ENCODE measurements at regions not wholly inside any gene's neighbourhood (a gene's known extent, or its start where the extent isn't known, plus 50 kb on each side); places are given as distances from the start of the nearest gene placed in this dataset.

DNA sequence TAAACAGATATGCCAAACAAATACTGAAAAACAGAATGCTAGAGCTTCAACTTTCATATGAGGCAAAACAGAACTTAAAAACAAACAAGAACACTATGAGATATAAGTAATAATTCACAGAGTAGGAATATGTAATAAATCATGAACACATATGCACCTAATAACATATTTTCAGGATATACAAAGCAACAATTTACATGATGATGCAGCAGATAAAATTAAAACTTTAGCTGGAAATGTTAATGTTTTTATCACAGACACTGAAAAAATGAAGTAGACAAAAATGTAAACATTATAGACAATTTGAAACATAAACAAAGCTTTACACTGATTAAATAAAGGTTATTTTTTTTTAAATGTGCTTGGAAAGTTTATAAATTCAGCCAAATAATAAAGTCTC, 443.1 kb upstream of the NFIA start:
- no peak for DNase-seq (ENCODE audit: low read depth in 2 of 2)

DNA sequence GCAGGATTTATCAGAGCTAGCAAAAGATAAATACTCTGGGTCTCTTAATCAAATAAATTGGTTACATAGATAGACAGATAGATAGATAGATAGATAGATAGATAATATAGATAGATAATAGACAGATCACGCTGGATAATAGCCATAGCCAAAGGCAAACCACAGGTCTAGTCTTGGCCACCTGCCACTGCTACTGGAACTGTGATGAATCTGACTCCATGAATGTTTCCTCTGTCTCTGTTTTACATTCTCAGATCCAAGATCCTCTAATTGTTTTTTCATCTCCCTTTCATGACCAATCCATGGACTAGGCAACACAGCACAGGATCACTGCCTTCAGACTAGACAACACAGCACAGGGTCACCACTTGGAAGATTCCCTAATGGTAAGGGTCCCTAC, 444.7 kb upstream of the NFIA start:
- Histone ChIP-seq H3K79me2 (ENCODE audit: control insufficient read depth, insufficient read depth, low read length) (no peaks in the 10 kb centered on the region), H3K27me3 (ENCODE audit: control insufficient read depth, insufficient read depth, low read length) (no peaks in the 10 kb centered on the region), H3K4me3 (replicated peaks in 1 of 4; ENCODE audit: control extremely low read depth in 1 of 4, insufficient read depth in 1 of 4, low read depth in 3 of 4, low read length in 4 of 4) (no peak overlapping the region), H3K27ac (ENCODE audit: insufficient read depth, low read length) (no peak overlapping the region), H4K20me1 (ENCODE audit: control insufficient read depth, extremely low read depth, insufficient read depth, low read length) (no peaks in the 10 kb centered on the region), H3K36me3 (ENCODE audit: control insufficient read depth, insufficient read depth, low read length) (no peaks in the 10 kb centered on the region), H3K9ac (ENCODE audit: insufficient read depth, low read length) (no peak overlapping the region), H3K4me2 (ENCODE audit: extremely low read depth, insufficient read depth, low read length) (no peak overlapping the region), H2AFZ (ENCODE audit: low read length) (no peak overlapping the region), H3K4me1 (ENCODE audit: control insufficient read depth, extremely low read depth, insufficient read depth, low read length) (no peaks in the 10 kb centered on the region), H3K9me3 (ENCODE audit: control insufficient read depth, insufficient read depth, low read depth, low read length) (no peaks in the 10 kb centered on the region)
- DNase-seq (ENCODE audit: low read depth in 2 of 2) = no peak
- TF ChIP-seq CTCF (conservative IDR thresholded peaks at IDR 0.05 in 1 of 2, IDR thresholded peaks at IDR 0.05 in 1 of 2; ENCODE audit: low read depth in 1 of 2, low read length in 2 of 2) (no peak), EZH2 (IDR thresholded peaks at IDR 0.05; ENCODE audit: low read length, missing control alignments) (no peak)

More for the DNA sequence above, 443.1 kb upstream of the NFIA start:
- no peaks in the 10 kb centered on the region for H3K79me2 ChIP-seq (ENCODE audit: control insufficient read depth, insufficient read depth, low read length)
- no peaks in the 10 kb centered on the region for H3K36me3 ChIP-seq (ENCODE audit: control insufficient read depth, insufficient read depth, low read length)
- TF ChIP-seq EZH2 (IDR thresholded peaks at IDR 0.05; ENCODE audit: low read length, missing control alignments) (no peak), CTCF (conservative IDR thresholded peaks at IDR 0.05 in 1 of 2, IDR thresholded peaks at IDR 0.05 in 1 of 2; ENCODE audit: low read depth in 1 of 2, low read length in 2 of 2) (no peak)
- no peak overlapping the region for H3K4me3 ChIP-seq (replicated peaks in 1 of 4; ENCODE audit: control extremely low read depth in 1 of 4, insufficient read depth in 1 of 4, low read depth in 3 of 4, low read length in 4 of 4)
- no peaks in the 10 kb centered on the region for H3K27me3 ChIP-seq (ENCODE audit: control insufficient read depth, insufficient read depth, low read length)
- H2AFZ ChIP-seq (ENCODE audit: low read length) = no peak overlapping the region
- H3K4me2 ChIP-seq (ENCODE audit: extremely low read depth, insufficient read depth, low read length) = no peak overlapping the region
- no peak overlapping the region for H3K27ac ChIP-seq (ENCODE audit: insufficient read depth, low read length)
- no peak overlapping the region for H3K9ac ChIP-seq (ENCODE audit: insufficient read depth, low read length)
- H3K9me3 ChIP-seq (ENCODE audit: control insufficient read depth, insufficient read depth, low read depth, low read length) = no peaks in the 10 kb centered on the region
- no peaks in the 10 kb centered on the region for H3K4me1 ChIP-seq (ENCODE audit: control insufficient read depth, extremely low read depth, insufficient read depth, low read length)
- no peaks in the 10 kb centered on the region for H4K20me1 ChIP-seq (ENCODE audit: control insufficient read depth, extremely low read depth, insufficient read depth, low read length)

DNA sequence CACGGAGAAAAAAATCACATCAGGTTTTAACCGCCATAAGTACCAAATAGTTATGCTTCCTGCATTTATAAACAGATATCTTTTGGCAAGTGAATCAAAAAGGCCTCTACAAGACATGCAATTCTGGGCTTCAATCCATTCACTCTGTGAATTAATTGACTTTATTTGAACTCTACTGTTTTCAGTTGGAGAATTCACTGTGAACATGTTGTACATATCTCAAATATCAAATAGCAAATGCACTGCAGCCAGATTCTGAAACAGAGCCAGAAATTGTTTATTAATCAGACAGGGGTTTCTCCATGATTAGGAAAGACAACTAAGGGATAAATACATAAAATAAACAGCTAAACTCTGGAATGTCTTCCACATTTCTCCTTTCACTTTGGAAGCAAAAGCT, 445.4 kb upstream of the NFIA start:
- Histone ChIP-seq H3K4me2 (ENCODE audit: extremely low read depth, insufficient read depth, low read length) (no peak overlapping the region), H3K27ac (ENCODE audit: insufficient read depth, low read length) (no peak overlapping the region), H3K27me3 (ENCODE audit: control insufficient read depth, insufficient read depth, low read length) (no peaks in the 10 kb centered on the region), H4K20me1 (ENCODE audit: control insufficient read depth, extremely low read depth, insufficient read depth, low read length) (no peaks in the 10 kb centered on the region), H3K4me1 (ENCODE audit: control insufficient read depth, extremely low read depth, insufficient read depth, low read length) (no peaks in the 10 kb centered on the region), H3K9ac (ENCODE audit: insufficient read depth, low read length) (no peak overlapping the region), H3K36me3 (ENCODE audit: control insufficient read depth, insufficient read depth, low read length) (no peaks in the 10 kb centered on the region), H3K79me2 (ENCODE audit: control insufficient read depth, insufficient read depth, low read length) (no peaks in the 10 kb centered on the region), H3K4me3 (replicated peaks in 1 of 4; ENCODE audit: control extremely low read depth in 1 of 4, insufficient read depth in 1 of 4, low read depth in 3 of 4, low read length in 4 of 4) (no peak overlapping the region), H3K9me3 (ENCODE audit: control insufficient read depth, insufficient read depth, low read depth, low read length) (no peaks in the 10 kb centered on the region), H2AFZ (ENCODE audit: low read length) (no peak overlapping the region)
- TF ChIP-seq EZH2 (IDR thresholded peaks at IDR 0.05; ENCODE audit: low read length, missing control alignments) (no peak), CTCF (conservative IDR thresholded peaks at IDR 0.05 in 1 of 2, IDR thresholded peaks at IDR 0.05 in 1 of 2; ENCODE audit: low read depth in 1 of 2, low read length in 2 of 2) (no peak)
- peak in 1 of 2 donors; percentile 4 for DNase-seq (ENCODE audit: low read depth in 2 of 2)

Measured in fibroblast of lung (primary cell).